WTC11 (cell line): ENCODE measurements at regions not wholly inside any gene's neighbourhood (a gene's known extent, or its start where the extent isn't known, plus 50 kb on each side); places are given as distances from the start of the nearest gene placed in this dataset.

Source experiments
- ATAC-seq: fragments of 200-7000 bp; cut with Tn5 transposase; 2 replicates; pipeline ENCODE4 v1.10.0; 2021; ENCODE audit warnings: mild to moderate bottlenecking, moderate library complexity
- CTCF ChIA-PET: fragments of 300-600 bp; sonication (Branson Sonifier 250); formaldehyde crosslinking; loops from one replicate; lab custom pipeline; 2021; ENCODE audit warnings: antibody characterized with exemption; lab: Charles Lee
- POLR2A ChIA-PET: fragments of 350-600 bp; sonication (Branson Sonifier 250); formaldehyde crosslinking; loops from one replicate; lab custom pipeline; 2021; ENCODE audit warnings: antibody characterized with exemption; lab: Charles Lee
- DNase-seq: peaks from one replicate; pipeline ENCODE4 v3.0.0; 2021; ENCODE audit warnings: low spot score
- H3K27ac Mint-ChIP-seq: 2 replicates; pipeline ENCODE4 v1.8.0; 2021; ENCODE audit warnings: mixed read lengths
- H3K27me3 Mint-ChIP-seq: 2 replicates; pipeline ENCODE4 v1.8.0; 2021; ENCODE audit warnings: low read depth, mild to moderate bottlenecking, moderate library complexity, mixed read lengths
- H3K36me3 Mint-ChIP-seq: 2 replicates; pipeline ENCODE4 v1.8.0; 2021; ENCODE audit warnings: mixed read lengths
- H3K4me1 Mint-ChIP-seq: 2 replicates; pipeline ENCODE4 v1.8.0; 2022; ENCODE audit warnings: mixed read lengths
- H3K4me3 Mint-ChIP-seq: 2 replicates; pipeline ENCODE4 v1.8.0; 2021; ENCODE audit warnings: mild to moderate bottlenecking, moderate library complexity, mixed read lengths
- H3K9me3 Mint-ChIP-seq: 2 replicates; pipeline ENCODE4 v1.8.0; 2021; ENCODE audit warnings: mixed read lengths
- ELF4 ChIP-seq: sonication (generic); formaldehyde crosslinking; IDR thresholded peaks from 2 replicates; pipeline ENCODE4 v1.8.1; 2022; ENCODE audit warnings: low read depth, mild to moderate bottlenecking, moderate library complexity, missing genetic modification reagents
- HMGA2 ChIP-seq: fragments of 250-450 bp; sonication (Bioruptor Pico); IDR thresholded peaks from 2 replicates; pipeline ENCODE4 v1.4.0; 2021; ENCODE audit warnings: mild to moderate bottlenecking, moderate library complexity
- IRF2 ChIP-seq: sonication (generic); formaldehyde crosslinking; IDR thresholded peaks from 2 replicates; pipeline ENCODE4 v1.8.0; 2022; ENCODE audit warnings: low read depth, missing genetic modification reagents, borderline replicate concordance
- OVOL2 ChIP-seq: fragments of 250-450 bp; sonication (Bioruptor Pico); IDR thresholded peaks from 2 replicates; pipeline ENCODE4 v1.9.0; 2021; ENCODE audit warnings: mild to moderate bottlenecking, borderline replicate concordance
- TP53 ChIP-seq: sonication (generic); formaldehyde crosslinking; IDR thresholded peaks from 2 replicates; pipeline ENCODE4 v1.8.1; 2023; ENCODE audit warnings: mild to moderate bottlenecking, missing genetic modification reagents
- ZNF138 ChIP-seq: sonication (generic); formaldehyde crosslinking; conservative IDR thresholded peaks from 2 replicates; pipeline ENCODE4 v1.8.1; 2022; ENCODE audit warnings: mild to moderate bottlenecking, moderate library complexity, missing genetic modification reagents
- ZNF263 ChIP-seq: sonication (generic); formaldehyde crosslinking; IDR thresholded peaks from 2 replicates; pipeline ENCODE4 v1.8.1; 2022; ENCODE audit warnings: low read depth, mild to moderate bottlenecking, moderate library complexity, missing genetic modification reagents
- ZNF416 ChIP-seq: fragments of 250-450 bp; sonication (Bioruptor Pico); IDR thresholded peaks from 2 replicates; pipeline ENCODE4 v1.9.0; 2021; ENCODE audit warnings: mild to moderate bottlenecking, inconsistent platforms
- ZNF423 ChIP-seq: fragments of 250-450 bp; sonication (Bioruptor Pico); IDR thresholded peaks from 2 replicates; pipeline ENCODE4 v2.1.2; 2022; ENCODE audit warnings: mild to moderate bottlenecking, moderate library complexity
- ZNF671 ChIP-seq: fragments of 250-450 bp; sonication (Bioruptor Pico); IDR thresholded peaks from 2 replicates; pipeline ENCODE4 v1.8.0; 2021; ENCODE audit warnings: mild to moderate bottlenecking
- TF ChIP-seq, protein P1 (sequence below): fragments of 250-450 bp; sonication (Bioruptor Pico); IDR thresholded peaks from 2 replicates; pipeline ENCODE4 v2.1.2; 2022; ENCODE audit warnings: mild to moderate bottlenecking, moderate library complexity
- TF ChIP-seq, protein P2 (sequence below): sonication (generic); formaldehyde crosslinking; IDR thresholded peaks from 2 replicates; pipeline ENCODE4 v1.8.0; 2022; ENCODE audit warnings: mild to moderate bottlenecking, missing genetic modification reagents
- TF ChIP-seq, protein P3 (sequence below): sonication (generic); formaldehyde crosslinking; conservative IDR thresholded peaks from 2 replicates; pipeline ENCODE4 v1.8.1; 2023; ENCODE audit warnings: mild to moderate bottlenecking, low read depth, missing genetic modification reagents, moderate library complexity
- TF ChIP-seq, protein P4 (sequence below): sonication (generic); formaldehyde crosslinking; IDR thresholded peaks from 2 replicates; pipeline ENCODE4 v1.8.1; 2022; ENCODE audit warnings: mild to moderate bottlenecking, missing genetic modification reagents, moderate library complexity, borderline replicate concordance
- TF ChIP-seq, protein P5 (sequence below): fragments of 250-450 bp; sonication (Bioruptor Pico); IDR thresholded peaks from 2 replicates; pipeline ENCODE4 v1.9.0; 2021; ENCODE audit warnings: mild to moderate bottlenecking, borderline replicate concordance
- TF ChIP-seq, protein P6 (sequence below): sonication (generic); formaldehyde crosslinking; conservative IDR thresholded peaks from 2 replicates; pipeline ENCODE4 v1.8.1; 2022; ENCODE audit warnings: mild to moderate bottlenecking, missing genetic modification reagents
- TF ChIP-seq, protein P7 (sequence below): fragments of 250-450 bp; sonication (Bioruptor Pico); IDR thresholded peaks from 2 replicates; pipeline ENCODE4 v1.9.0; 2021; ENCODE audit warnings: mild to moderate bottlenecking

DNA sequence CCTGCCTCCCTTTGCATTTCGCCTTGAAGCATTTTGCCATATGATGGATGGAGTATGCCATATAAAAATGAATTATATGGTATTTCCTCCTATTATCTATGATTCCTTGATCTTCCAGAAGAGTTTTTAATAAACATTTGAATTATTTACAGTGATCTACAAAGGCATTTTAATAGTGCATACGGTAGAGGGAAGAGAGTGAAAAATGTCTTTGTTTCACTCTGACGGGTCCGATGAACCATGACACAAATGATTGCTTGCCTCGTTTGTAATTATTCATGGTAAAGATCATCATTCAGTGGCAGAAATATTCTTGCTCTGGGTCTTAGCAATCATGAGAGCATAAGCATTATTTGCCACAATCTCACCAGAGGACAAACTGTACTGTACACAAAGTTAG lies 1010.9 kb downstream of the NTRK3 start:
- Mint-ChIP-seq H3K4me1 (no peaks in the 10 kb centered on the region), H3K4me3 (no peak overlapping the region), H3K27ac (no peak overlapping the region), H3K9me3 (peaks cover 8% of the 10 kb centered on the region), H3K36me3 (peaks cover 4% of the 10 kb centered on the region; the same call in 1 of the 2 replicates), H3K27me3 (no peaks in the 10 kb centered on the region)
- TF ChIP-seq ZNF671 (CRISPR knock-in tag) (no peak), ZNF138 (CRISPR knock-in tag) (no peak), ZNF423 (no peak)
- TF ChIP-seq, protein P1, sequence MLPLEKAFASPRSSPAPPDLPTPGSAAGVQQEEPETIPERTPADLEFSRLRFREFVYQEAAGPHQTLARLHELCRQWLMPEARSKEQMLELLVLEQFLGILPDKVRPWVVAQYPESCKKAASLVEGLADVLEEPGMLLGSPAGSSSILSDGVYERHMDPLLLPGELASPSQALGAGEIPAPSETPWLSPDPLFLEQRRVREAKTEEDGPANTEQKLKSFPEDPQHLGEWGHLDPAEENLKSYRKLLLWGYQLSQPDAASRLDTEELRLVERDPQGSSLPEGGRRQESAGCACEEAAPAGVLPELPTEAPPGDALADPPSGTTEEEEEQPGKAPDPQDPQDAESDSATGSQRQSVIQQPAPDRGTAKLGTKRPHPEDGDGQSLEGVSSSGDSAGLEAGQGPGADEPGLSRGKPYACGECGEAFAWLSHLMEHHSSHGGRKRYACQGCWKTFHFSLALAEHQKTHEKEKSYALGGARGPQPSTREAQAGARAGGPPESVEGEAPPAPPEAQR (CRISPR knock-in tag): no peak
- TF ChIP-seq, protein P2, sequence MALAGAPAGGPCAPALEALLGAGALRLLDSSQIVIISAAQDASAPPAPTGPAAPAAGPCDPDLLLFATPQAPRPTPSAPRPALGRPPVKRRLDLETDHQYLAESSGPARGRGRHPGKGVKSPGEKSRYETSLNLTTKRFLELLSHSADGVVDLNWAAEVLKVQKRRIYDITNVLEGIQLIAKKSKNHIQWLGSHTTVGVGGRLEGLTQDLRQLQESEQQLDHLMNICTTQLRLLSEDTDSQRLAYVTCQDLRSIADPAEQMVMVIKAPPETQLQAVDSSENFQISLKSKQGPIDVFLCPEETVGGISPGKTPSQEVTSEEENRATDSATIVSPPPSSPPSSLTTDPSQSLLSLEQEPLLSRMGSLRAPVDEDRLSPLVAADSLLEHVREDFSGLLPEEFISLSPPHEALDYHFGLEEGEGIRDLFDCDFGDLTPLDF (CRISPR knock-in tag): no peak
- TF ChIP-seq, protein P3, sequence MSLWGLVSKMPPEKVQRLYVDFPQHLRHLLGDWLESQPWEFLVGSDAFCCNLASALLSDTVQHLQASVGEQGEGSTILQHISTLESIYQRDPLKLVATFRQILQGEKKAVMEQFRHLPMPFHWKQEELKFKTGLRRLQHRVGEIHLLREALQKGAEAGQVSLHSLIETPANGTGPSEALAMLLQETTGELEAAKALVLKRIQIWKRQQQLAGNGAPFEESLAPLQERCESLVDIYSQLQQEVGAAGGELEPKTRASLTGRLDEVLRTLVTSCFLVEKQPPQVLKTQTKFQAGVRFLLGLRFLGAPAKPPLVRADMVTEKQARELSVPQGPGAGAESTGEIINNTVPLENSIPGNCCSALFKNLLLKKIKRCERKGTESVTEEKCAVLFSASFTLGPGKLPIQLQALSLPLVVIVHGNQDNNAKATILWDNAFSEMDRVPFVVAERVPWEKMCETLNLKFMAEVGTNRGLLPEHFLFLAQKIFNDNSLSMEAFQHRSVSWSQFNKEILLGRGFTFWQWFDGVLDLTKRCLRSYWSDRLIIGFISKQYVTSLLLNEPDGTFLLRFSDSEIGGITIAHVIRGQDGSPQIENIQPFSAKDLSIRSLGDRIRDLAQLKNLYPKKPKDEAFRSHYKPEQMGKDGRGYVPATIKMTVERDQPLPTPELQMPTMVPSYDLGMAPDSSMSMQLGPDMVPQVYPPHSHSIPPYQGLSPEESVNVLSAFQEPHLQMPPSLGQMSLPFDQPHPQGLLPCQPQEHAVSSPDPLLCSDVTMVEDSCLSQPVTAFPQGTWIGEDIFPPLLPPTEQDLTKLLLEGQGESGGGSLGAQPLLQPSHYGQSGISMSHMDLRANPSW (CRISPR knock-in tag): no peak
- TF ChIP-seq, protein P4, sequence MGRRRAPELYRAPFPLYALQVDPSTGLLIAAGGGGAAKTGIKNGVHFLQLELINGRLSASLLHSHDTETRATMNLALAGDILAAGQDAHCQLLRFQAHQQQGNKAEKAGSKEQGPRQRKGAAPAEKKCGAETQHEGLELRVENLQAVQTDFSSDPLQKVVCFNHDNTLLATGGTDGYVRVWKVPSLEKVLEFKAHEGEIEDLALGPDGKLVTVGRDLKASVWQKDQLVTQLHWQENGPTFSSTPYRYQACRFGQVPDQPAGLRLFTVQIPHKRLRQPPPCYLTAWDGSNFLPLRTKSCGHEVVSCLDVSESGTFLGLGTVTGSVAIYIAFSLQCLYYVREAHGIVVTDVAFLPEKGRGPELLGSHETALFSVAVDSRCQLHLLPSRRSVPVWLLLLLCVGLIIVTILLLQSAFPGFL (CRISPR knock-in tag): no peak
- ATAC-seq (no peak), DNase-seq (no peak)
- ChIA-PET CTCF (no interaction called here), POLR2A (no interaction called here)

- Mint-ChIP-seq H3K27me3 (no peaks in the 10 kb centered on the region), H3K9me3 (no peaks in the 10 kb centered on the region), H3K36me3 (no peaks in the 10 kb centered on the region), H3K27ac (no peak overlapping the region), H3K4me1 (peaks cover 13% of the 10 kb centered on the region), H3K4me3 (no peak overlapping the region)
- TF ChIP-seq ZNF416 (CRISPR knock-in tag) (no peak), TP53 (CRISPR knock-in tag) (no peak), HMGA2 (CRISPR knock-in tag) (no peak), ZNF671 (CRISPR knock-in tag) (no peak), ZNF263 (CRISPR knock-in tag) (no peak), OVOL2 (CRISPR knock-in tag) (no peak), ELF4 (CRISPR knock-in tag) (no peak), IRF2 (CRISPR knock-in tag) (no peak)
- TF ChIP-seq, protein P5, sequence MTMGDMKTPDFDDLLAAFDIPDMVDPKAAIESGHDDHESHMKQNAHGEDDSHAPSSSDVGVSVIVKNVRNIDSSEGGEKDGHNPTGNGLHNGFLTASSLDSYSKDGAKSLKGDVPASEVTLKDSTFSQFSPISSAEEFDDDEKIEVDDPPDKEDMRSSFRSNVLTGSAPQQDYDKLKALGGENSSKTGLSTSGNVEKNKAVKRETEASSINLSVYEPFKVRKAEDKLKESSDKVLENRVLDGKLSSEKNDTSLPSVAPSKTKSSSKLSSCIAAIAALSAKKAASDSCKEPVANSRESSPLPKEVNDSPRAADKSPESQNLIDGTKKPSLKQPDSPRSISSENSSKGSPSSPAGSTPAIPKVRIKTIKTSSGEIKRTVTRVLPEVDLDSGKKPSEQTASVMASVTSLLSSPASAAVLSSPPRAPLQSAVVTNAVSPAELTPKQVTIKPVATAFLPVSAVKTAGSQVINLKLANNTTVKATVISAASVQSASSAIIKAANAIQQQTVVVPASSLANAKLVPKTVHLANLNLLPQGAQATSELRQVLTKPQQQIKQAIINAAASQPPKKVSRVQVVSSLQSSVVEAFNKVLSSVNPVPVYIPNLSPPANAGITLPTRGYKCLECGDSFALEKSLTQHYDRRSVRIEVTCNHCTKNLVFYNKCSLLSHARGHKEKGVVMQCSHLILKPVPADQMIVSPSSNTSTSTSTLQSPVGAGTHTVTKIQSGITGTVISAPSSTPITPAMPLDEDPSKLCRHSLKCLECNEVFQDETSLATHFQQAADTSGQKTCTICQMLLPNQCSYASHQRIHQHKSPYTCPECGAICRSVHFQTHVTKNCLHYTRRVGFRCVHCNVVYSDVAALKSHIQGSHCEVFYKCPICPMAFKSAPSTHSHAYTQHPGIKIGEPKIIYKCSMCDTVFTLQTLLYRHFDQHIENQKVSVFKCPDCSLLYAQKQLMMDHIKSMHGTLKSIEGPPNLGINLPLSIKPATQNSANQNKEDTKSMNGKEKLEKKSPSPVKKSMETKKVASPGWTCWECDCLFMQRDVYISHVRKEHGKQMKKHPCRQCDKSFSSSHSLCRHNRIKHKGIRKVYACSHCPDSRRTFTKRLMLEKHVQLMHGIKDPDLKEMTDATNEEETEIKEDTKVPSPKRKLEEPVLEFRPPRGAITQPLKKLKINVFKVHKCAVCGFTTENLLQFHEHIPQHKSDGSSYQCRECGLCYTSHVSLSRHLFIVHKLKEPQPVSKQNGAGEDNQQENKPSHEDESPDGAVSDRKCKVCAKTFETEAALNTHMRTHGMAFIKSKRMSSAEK (CRISPR knock-in tag): no peak
- TF ChIP-seq, protein P6, sequence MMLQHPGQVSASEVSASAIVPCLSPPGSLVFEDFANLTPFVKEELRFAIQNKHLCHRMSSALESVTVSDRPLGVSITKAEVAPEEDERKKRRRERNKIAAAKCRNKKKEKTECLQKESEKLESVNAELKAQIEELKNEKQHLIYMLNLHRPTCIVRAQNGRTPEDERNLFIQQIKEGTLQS (CRISPR knock-in tag): no peak
- TF ChIP-seq, protein P3 (CRISPR knock-in tag): no peak
- TF ChIP-seq, protein P7, sequence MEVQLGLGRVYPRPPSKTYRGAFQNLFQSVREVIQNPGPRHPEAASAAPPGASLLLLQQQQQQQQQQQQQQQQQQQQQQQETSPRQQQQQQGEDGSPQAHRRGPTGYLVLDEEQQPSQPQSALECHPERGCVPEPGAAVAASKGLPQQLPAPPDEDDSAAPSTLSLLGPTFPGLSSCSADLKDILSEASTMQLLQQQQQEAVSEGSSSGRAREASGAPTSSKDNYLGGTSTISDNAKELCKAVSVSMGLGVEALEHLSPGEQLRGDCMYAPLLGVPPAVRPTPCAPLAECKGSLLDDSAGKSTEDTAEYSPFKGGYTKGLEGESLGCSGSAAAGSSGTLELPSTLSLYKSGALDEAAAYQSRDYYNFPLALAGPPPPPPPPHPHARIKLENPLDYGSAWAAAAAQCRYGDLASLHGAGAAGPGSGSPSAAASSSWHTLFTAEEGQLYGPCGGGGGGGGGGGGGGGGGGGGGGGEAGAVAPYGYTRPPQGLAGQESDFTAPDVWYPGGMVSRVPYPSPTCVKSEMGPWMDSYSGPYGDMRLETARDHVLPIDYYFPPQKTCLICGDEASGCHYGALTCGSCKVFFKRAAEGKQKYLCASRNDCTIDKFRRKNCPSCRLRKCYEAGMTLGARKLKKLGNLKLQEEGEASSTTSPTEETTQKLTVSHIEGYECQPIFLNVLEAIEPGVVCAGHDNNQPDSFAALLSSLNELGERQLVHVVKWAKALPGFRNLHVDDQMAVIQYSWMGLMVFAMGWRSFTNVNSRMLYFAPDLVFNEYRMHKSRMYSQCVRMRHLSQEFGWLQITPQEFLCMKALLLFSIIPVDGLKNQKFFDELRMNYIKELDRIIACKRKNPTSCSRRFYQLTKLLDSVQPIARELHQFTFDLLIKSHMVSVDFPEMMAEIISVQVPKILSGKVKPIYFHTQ (CRISPR knock-in tag): no peak
- ChIA-PET POLR2A (no interaction called here), CTCF (no interaction called here)
- ATAC-seq (no peak), DNase-seq (no peak)
Measured at GRCh38 chr15:87243474-87243873, 1013.1 kb downstream of the NTRK3 start.
